HCT116 (cell line): ENCODE measurements at regions not wholly inside any gene's neighbourhood (a gene's known extent, or its start where the extent isn't known, plus 50 kb on each side); places are given as distances from the start of the nearest gene placed in this dataset.

Source experiments
- CEBPB ChIP-seq: IDR thresholded peaks from 2 replicates; pipeline ENCODE4 v1.6.1; 2012; ENCODE audit warnings: low read depth
- POLR2A ChIP-seq: IDR thresholded peaks from 2 replicates; pipeline ENCODE4 v1.7.0; 2011; ENCODE audit warnings: borderline replicate concordance; ENCODE audit not compliant: insufficient read depth, insufficient read length; ENCODE audit errors: extremely low read depth
- POLR2AphosphoS5 ChIP-seq: IDR thresholded peaks from 2 replicates; pipeline ENCODE4 v1.6.1; 2011; ENCODE audit warnings: mild to moderate bottlenecking, low read depth, low read length, moderate library complexity
- SP1 ChIP-seq: IDR thresholded peaks from 2 replicates; pipeline ENCODE4 v1.6.1; 2012; ENCODE audit warnings: low read depth
- TF ChIP-seq, protein P1 (sequence below), 3 experiments: fragments of 200-600 bp in 1 of 3; sonication (generic) in 1 of 3; IDR thresholded peaks in 2 of 3; conservative IDR thresholded peaks in 1 of 3; 2 replicates each; pipeline ENCODE4 v1.5.1; 2012 to 2017; ENCODE audit warnings: low read depth in 2 of 3, low read length in 2 of 3, antibody characterized with exemption in 1 of 3, borderline replicate concordance in 1 of 3, control low read depth in 1 of 3, mild to moderate bottlenecking in 1 of 3, mixed read lengths in 1 of 3, mixed run types in 1 of 3, moderate library complexity in 1 of 3; ENCODE audit not compliant: insufficient read depth in 1 of 3
- TF ChIP-seq, protein P2 (sequence below): IDR thresholded peaks from 2 replicates; pipeline ENCODE4 v1.6.1; 2012; ENCODE audit warnings: low read depth

DNA sequence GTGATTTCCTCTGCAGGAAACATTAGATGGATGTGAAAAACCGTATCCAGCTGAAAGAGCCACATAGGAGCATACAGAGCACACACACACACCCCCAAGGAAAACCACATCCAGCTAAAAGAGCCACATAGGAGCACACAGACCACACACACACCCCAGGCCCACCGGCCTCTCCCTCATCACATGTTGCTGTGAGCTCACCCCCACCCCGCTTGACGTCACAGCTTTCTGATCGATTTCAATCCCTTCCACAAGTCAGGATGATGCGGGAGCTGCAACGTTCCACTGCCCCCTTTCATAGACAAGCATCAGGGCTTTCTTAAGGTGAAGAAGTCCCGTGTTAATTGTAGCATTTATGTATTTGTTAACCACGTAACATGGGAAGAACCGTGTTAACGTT is 72.4 kb upstream of the SOX1 start:
- no peak for TF ChIP-seq SP1
- no peak for TF ChIP-seq POLR2A
- TF ChIP-seq CEBPB: no peak
- TF ChIP-seq, protein P1, sequence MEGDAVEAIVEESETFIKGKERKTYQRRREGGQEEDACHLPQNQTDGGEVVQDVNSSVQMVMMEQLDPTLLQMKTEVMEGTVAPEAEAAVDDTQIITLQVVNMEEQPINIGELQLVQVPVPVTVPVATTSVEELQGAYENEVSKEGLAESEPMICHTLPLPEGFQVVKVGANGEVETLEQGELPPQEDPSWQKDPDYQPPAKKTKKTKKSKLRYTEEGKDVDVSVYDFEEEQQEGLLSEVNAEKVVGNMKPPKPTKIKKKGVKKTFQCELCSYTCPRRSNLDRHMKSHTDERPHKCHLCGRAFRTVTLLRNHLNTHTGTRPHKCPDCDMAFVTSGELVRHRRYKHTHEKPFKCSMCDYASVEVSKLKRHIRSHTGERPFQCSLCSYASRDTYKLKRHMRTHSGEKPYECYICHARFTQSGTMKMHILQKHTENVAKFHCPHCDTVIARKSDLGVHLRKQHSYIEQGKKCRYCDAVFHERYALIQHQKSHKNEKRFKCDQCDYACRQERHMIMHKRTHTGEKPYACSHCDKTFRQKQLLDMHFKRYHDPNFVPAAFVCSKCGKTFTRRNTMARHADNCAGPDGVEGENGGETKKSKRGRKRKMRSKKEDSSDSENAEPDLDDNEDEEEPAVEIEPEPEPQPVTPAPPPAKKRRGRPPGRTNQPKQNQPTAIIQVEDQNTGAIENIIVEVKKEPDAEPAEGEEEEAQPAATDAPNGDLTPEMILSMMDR (IDR thresholded peaks at IDR 0.05 in 2 of 3, conservative IDR thresholded peaks at IDR 0.05 in 1 of 3; ENCODE audit: borderline replicate concordance in 1 of 3, insufficient read depth in 1 of 3, low read depth in 2 of 3, low read length in 2 of 3): no peak
- TF ChIP-seq, protein P2, sequence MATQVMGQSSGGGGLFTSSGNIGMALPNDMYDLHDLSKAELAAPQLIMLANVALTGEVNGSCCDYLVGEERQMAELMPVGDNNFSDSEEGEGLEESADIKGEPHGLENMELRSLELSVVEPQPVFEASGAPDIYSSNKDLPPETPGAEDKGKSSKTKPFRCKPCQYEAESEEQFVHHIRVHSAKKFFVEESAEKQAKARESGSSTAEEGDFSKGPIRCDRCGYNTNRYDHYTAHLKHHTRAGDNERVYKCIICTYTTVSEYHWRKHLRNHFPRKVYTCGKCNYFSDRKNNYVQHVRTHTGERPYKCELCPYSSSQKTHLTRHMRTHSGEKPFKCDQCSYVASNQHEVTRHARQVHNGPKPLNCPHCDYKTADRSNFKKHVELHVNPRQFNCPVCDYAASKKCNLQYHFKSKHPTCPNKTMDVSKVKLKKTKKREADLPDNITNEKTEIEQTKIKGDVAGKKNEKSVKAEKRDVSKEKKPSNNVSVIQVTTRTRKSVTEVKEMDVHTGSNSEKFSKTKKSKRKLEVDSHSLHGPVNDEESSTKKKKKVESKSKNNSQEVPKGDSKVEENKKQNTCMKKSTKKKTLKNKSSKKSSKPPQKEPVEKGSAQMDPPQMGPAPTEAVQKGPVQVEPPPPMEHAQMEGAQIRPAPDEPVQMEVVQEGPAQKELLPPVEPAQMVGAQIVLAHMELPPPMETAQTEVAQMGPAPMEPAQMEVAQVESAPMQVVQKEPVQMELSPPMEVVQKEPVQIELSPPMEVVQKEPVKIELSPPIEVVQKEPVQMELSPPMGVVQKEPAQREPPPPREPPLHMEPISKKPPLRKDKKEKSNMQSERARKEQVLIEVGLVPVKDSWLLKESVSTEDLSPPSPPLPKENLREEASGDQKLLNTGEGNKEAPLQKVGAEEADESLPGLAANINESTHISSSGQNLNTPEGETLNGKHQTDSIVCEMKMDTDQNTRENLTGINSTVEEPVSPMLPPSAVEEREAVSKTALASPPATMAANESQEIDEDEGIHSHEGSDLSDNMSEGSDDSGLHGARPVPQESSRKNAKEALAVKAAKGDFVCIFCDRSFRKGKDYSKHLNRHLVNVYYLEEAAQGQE: no peak
- no peak for TF ChIP-seq POLR2AphosphoS5
